Tibial artery (tissue), 4 donors: ENCODE measurements at regions not wholly inside any gene's neighbourhood (a gene's known extent, or its start where the extent isn't known, plus 50 kb on each side); places are given as distances from the start of the nearest gene placed in this dataset.

Experiments used
- DNase-seq, 2 donors: peaks; one replicate each; pipeline ENCODE4 v3.0.0-alpha.2; 2019
- H3K27ac ChIP-seq, 2 donors: fragments of 200-600 bp; sonication (generic) in 1 of 2; 1 replicate in 1 of 2; 2 replicates in 1 of 2; pipeline ENCODE4 v1.5.1; 2018 to 2019; ENCODE audit warnings: mild to moderate bottlenecking in 1 of 2
- H3K27me3 ChIP-seq, 2 donors: fragments of 200-600 bp; sonication (generic) in 1 of 2; one replicate each; pipeline versions ENCODE4 v1.5.1 to v1.6.0; 2016 to 2019
- H3K36me3 ChIP-seq, 3 donors: fragments of 200-600 bp; sonication (generic) in 2 of 3; one replicate each; pipeline ENCODE4 v1.5.1; 2016 to 2019; ENCODE audit warnings: mild to moderate bottlenecking in 2 of 3
- H3K4me1 ChIP-seq, 4 donors: fragments of 200-600 bp; sonication (generic) in 2 of 4; 1 replicate in 3 of 4; 2 replicates in 1 of 4; pipeline ENCODE4 v1.5.1; 2016 to 2019
- H3K4me3 ChIP-seq, 2 donors: fragments of 200-600 bp; sonication (generic) in 1 of 2; 1 replicate in 1 of 2; 2 replicates in 1 of 2; pipeline ENCODE4 v1.5.1; 2018 to 2019; ENCODE audit warnings: mild to moderate bottlenecking in 2 of 2
- H3K9me3 ChIP-seq, 3 donors: fragments of 200-600 bp; sonication (generic) in 1 of 3; one replicate each; pipeline ENCODE4 v1.5.1; 2016 to 2019
- intact Hi-C: fragments of 100-400 bp; cut with DNase I; formaldehyde crosslinking; loops from one replicate; pipeline ENCODE4 v1.15.0; 2023; ENCODE audit warnings: low total_unique reads
- TF ChIP-seq, protein P1 (sequence below), 2 experiments: fragments of 200-600 bp in 1 of 2; fragments of 450-650 bp in 1 of 2; IDR thresholded peaks; one replicate each; pipeline ENCODE4 v1.5.1; 2017 to 2019; ENCODE audit warnings: antibody characterized with exemption in 2 of 2, mild to moderate bottlenecking in 1 of 2, moderate library complexity in 1 of 2

DNA sequence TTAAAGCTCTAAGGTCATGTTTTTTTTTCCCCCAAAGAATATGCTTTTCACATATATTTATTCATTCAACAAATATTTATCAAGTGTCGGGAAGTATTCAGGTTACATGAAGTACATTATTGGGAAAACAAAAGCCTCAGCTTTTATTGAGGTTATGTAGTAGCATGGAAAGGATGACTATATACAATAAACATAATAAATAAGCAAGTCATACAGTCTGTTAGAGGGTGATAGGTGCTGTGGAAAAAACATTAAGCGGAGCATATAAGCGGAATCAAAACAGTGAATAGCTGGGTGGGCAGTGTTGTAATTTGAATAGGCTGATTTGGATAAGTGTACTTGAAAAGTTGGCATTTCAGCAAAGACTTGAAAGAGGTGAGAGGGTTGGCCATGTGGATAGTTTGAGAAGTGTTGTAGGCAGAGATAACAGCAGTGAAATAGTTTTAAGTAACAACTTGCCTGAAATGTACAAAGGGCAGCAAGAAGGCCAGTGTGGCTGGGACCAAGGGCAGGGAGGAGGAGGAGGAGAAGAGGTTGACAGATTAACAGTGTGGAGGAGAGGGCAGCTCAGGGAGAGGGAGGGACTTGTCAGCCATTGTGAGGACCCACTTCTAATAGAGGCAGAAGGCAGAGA is 558.7 kb downstream of the SPRY1 start:
- Histone ChIP-seq H3K4me1 (no peaks in the 10 kb centered on the region), H3K27me3 (no peaks in the 10 kb centered on the region), H3K9me3 (no peaks in the 10 kb centered on the region), H3K4me3 (no peak overlapping the region), H3K36me3 (no peaks in the 10 kb centered on the region), H3K27ac (no peak overlapping the region)
- TF ChIP-seq, protein P1, sequence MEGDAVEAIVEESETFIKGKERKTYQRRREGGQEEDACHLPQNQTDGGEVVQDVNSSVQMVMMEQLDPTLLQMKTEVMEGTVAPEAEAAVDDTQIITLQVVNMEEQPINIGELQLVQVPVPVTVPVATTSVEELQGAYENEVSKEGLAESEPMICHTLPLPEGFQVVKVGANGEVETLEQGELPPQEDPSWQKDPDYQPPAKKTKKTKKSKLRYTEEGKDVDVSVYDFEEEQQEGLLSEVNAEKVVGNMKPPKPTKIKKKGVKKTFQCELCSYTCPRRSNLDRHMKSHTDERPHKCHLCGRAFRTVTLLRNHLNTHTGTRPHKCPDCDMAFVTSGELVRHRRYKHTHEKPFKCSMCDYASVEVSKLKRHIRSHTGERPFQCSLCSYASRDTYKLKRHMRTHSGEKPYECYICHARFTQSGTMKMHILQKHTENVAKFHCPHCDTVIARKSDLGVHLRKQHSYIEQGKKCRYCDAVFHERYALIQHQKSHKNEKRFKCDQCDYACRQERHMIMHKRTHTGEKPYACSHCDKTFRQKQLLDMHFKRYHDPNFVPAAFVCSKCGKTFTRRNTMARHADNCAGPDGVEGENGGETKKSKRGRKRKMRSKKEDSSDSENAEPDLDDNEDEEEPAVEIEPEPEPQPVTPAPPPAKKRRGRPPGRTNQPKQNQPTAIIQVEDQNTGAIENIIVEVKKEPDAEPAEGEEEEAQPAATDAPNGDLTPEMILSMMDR (IDR thresholded peaks at IDR 0.05), result no peak
- DNase-seq, result no peak
- intact Hi-C loops, result no loop called here

DNA sequence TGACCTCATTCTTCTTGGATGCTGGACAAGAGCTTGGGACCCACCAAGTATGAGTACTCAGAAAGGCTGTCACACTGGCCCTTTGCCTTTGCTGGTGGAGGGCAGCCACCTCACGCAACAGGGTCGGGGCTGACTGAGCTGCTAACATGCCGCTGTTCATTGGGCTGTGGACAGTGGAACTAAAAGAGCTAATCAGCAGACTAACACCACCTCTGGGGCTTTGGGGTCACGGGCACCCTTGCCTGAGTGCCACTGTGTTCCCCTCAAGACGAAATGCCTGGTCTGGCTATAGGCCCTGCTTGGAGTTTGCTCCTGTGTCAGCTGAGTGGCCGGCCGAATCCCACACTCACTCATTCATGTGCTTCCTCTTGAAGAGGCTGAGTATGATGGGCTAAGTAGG is 559.6 kb downstream of the SPRY1 start:
- intact Hi-C loops, result no loop called here
- DNase-seq, result no peak
- H3K4me3 ChIP-seq, result no peak overlapping the region
- H3K4me1 ChIP-seq, result no peaks in the 10 kb centered on the region
- H3K9me3 ChIP-seq, result no peaks in the 10 kb centered on the region
- TF ChIP-seq, protein P1 (IDR thresholded peaks at IDR 0.05), result no peak
- H3K27ac ChIP-seq, result no peak overlapping the region
- no peaks in the 10 kb centered on the region for H3K36me3 ChIP-seq
- no peaks in the 10 kb centered on the region for H3K27me3 ChIP-seq

DNA sequence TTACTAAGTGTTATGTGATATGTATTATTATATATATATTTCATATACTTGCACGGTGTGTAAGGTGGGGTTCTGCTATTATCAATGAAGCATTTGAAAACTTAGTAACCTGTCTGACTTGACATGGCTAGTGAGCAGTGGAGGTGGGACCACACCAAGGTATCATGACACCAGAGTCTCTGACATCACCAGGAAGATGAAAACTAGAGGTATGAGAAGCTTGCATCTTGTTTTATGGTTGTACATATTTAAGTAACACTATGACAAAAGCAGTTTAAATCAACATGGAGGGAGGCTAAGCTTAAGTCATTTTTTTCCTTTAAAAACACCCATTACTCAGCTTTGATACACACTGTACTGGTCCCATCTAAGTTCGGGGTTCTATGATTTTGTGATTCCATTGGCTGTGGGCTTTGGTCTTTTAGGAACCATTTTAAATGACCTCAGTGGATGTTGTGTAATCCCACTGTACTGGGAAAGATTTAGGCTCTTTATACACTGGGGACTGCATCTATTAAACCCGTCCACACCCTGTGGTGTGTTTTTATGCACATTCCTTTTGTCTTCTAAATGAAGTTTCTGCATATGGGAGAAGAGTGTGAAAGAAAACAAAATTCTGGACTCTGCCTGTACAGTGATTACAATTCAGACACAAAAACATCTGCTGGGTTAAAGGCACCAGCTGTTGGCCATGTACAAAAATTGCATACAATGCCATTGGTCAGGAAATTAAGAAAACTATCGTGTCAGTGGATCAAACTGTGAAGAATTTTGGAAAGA is 570.6 kb downstream of the SPRY1 start:
- H3K36me3 ChIP-seq, result no peaks in the 10 kb centered on the region
- TF ChIP-seq, protein P1 (IDR thresholded peaks at IDR 0.05), result no peak
- no peaks in the 10 kb centered on the region for H3K4me1 ChIP-seq
- H3K9me3 ChIP-seq, result no peaks in the 10 kb centered on the region
- no peaks in the 10 kb centered on the region for H3K27me3 ChIP-seq
- no peak for DNase-seq
- intact Hi-C loops, result no loop called here
- no peak overlapping the region for H3K27ac ChIP-seq
- no peak overlapping the region for H3K4me3 ChIP-seq

DNA sequence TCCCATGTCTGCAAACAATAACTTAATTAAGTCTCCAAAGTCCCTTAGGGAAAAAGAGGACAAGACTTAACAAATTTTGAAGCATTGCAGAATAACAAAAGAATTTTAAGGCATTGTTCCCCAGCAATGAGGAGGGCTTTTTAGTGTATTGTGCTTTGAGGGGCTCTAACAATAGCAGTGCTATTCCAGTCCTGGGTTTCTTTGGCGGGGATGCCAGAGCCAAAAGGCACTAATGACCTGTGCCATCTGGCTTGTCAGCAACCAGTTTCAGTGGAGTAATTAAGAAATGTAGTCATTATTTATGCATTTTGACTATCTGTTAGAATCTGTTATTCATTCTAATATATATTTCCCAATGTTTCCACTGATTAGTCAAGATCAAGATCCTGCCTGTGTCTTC is 575.4 kb downstream of the SPRY1 start:
- TF ChIP-seq, protein P1 (IDR thresholded peaks at IDR 0.05), result no peak
- no peaks in the 10 kb centered on the region for H3K4me1 ChIP-seq
- H3K4me3 ChIP-seq, result no peak overlapping the region
- no peak for DNase-seq
- no peaks in the 10 kb centered on the region for H3K9me3 ChIP-seq
- no peaks in the 10 kb centered on the region for H3K27me3 ChIP-seq
- H3K27ac ChIP-seq, result no peak overlapping the region
- intact Hi-C loops, result no loop called here
- H3K36me3 ChIP-seq, result no peaks in the 10 kb centered on the region

DNA sequence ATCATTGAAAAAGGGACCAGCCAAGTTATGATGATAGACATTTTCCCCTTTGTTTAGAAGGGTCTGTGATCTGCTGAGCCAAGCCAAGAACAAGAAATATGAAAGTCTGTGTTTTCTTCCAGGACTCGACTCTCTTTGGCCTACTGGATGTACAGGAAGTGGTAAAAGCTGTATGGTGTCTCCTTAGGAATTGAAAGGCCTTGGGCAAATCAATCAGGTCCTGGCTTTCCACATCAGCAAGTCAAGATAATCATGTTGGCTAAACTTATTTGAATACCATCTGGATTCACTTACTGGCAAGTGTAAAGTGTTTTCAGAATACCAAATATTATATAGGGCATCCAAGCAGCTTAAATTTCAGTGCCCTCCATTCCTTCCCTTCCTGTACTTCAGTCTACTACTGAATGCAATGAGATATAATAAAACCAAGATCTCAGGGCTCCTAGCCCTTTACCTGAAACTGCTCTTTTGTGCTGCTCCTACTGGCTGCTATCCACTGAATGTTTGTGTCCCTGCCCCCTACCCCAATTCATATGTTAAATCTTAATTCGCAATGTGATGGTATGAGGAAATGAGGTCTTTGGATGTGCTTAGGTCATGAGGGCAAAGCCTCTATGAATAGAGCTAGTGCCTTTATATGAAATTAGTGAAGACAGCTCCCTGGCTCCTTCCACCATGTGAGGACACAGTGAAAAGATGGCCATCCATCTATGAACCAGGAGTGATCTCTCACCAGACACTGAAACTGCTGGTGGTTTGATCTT is 578.0 kb downstream of the SPRY1 start:
- Histone ChIP-seq H3K9me3 (peaks cover 0 to 10% (median 0%) of the 10 kb centered on the region in 3 donors), H3K27ac (no peak overlapping the region), H3K4me1 (no peaks in the 10 kb centered on the region), H3K27me3 (no peaks in the 10 kb centered on the region), H3K4me3 (no peak overlapping the region), H3K36me3 (no peaks in the 10 kb centered on the region)
- DNase-seq, result no peak
- intact Hi-C loops, result no loop called here
- TF ChIP-seq, protein P1 (IDR thresholded peaks at IDR 0.05), result no peak
